GM18858 (cell line): ENCODE measurements at regions not wholly inside any gene's neighbourhood (a gene's known extent, or its start where the extent isn't known, plus 50 kb on each side); places are given as distances from the start of the nearest gene placed in this dataset.
A peak's percentile ranks its signal among the peaks of the same experiment; 100 is the strongest.

ENCODE experiments used
- ATAC-seq: cut with Tn5 transposase; IDR thresholded peaks from one replicate; pipeline ENCODE4 v1.9.1; 2021; ENCODE audit not compliant: unreplicated experiment

DNA sequence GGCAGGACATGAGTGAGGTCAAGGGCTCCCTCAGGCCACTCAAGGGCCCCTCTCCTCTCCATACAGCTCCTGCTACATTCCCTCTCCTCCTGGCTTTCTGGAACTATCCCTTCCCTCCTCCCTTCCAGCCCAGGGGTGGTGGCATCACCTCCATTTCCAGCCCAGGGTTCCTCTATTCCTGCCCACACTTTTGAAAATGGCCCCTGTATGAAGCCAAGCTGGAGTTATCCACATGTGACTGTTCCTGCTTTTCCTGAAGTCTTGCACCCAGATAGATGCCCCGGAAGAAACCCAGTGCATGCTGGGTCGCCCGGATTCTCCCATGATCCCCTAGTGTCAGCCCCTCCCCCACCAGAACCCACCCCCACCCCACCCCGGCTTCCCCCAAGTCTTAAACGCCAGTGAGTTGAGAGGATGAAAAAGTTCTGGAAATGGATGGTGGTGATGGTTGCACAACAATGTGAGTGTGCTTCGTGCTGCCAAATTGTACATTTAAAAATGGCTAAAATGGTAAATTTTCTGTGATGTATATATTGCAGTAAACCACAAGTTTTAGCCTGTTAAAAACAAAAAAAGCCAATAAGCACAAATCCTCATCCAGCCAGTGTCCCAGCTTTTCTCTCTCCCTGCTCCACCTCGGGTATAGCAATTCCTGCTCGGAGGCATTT, 136.9 kb downstream of the SCARB1 start:
- ATAC-seq: no peak

- ATAC-seq: no peak
Measured at GRCh38 chr12:124725597-124726237, 137.9 kb downstream of the SCARB1 start.

GRCh38 chr12:124725099-124725498, 138.6 kb downstream of the SCARB1 start:
- no peak for ATAC-seq

DNA sequence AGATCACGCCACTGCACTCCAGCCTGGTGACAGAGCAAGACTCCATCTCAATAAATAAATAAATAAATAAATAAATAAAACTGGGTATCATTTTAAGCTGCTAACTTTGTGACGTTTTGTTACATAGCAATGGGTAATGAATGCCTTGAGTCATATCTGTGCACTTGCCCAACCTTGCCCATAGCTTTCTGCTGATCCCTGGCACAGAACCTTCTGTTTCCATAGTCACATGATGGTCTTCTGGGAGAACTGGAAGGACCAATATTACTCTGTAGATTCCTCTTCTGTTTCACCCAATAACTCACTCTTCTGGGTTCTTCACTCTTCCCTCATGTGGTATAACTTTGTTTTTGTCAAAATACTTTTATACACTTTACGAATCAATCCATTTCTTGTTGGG, 140.8 kb downstream of the SCARB1 start:
- no peak for ATAC-seq

DNA sequence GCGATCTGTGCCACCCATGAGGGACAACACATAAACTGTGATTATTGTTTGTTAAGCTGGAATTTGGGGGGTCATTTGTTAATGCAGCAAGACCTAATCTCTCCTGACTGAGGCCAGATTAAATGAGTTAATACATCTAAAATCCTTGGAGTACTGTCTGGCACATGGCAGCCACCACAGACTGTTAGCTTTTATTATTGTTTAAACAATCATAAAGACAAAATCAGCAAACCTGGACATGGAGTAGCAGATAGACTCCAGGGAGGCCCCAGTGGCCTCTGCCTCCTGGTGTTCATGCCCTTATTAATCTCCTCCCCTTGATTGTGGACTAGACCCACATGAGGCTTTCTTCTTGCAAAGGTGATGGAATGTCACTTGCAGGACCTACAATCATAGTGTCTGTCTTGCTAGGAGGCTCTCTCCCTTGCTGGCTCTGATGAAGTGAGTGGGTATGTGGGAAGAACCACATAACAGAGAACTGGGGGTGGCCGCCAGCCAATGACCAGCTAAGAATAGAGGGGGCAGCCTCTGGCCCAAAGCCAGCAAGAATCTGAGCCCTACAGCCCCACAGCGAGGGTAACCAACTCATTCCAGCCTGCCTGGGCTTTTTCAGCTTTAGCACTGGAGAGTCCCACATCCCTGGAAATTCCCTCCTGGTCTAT, 142.0 kb downstream of the SCARB1 start:
- ATAC-seq: no peak

GRCh38 chr12:124720681-124721500, 142.8 kb downstream of the SCARB1 start:
- no peak for ATAC-seq

GRCh38 chr12:124720004-124720680, 143.5 kb downstream of the SCARB1 start:
- no peak for ATAC-seq

DNA sequence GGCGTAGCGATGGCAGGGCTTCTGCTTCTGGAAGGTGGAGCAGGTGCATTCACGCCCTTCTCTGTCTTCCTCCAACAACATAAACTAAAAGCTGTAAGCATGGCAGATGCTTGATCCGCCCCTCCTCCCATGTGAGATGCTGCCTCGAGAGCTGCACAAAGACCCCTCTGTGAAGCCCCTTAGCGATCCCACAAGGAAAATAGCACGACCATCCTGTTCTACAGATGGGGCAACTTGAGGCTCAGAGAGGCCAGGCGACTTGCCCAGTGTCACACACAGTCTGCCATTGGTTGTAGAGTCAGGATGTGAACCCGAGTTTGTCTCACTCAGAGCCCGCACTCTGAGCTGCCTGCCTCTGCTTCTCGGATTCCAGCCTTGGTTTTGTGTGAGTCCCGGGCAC, 144.4 kb downstream of the SCARB1 start:
- ATAC-seq: no peak

- no peak for ATAC-seq
Measured at GRCh38 chr12:124718458-124718857, 145.2 kb downstream of the SCARB1 start.

GRCh38 chr12:124718036-124718435, 145.6 kb downstream of the SCARB1 start:
- no peak for ATAC-seq

DNA sequence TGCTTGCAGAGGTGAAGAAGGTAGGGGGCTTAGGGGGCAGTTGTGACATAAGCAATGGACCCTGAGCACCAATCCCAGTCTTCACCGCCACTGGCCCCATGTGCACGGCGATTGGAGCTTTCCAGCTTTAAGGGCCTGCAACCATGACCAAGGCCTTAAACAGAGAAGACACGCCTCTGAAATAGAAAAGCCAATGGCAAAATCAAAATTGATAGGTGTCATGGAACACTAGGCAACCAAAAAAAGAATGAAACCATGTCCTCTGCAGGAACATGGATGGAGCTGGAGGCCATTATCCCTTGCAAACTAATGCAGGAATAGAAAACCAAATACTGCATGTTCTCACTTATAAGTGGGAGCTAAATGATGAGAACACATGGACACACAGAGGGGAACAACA, 146.3 kb downstream of the SCARB1 start:
- ATAC-seq: no peak

DNA sequence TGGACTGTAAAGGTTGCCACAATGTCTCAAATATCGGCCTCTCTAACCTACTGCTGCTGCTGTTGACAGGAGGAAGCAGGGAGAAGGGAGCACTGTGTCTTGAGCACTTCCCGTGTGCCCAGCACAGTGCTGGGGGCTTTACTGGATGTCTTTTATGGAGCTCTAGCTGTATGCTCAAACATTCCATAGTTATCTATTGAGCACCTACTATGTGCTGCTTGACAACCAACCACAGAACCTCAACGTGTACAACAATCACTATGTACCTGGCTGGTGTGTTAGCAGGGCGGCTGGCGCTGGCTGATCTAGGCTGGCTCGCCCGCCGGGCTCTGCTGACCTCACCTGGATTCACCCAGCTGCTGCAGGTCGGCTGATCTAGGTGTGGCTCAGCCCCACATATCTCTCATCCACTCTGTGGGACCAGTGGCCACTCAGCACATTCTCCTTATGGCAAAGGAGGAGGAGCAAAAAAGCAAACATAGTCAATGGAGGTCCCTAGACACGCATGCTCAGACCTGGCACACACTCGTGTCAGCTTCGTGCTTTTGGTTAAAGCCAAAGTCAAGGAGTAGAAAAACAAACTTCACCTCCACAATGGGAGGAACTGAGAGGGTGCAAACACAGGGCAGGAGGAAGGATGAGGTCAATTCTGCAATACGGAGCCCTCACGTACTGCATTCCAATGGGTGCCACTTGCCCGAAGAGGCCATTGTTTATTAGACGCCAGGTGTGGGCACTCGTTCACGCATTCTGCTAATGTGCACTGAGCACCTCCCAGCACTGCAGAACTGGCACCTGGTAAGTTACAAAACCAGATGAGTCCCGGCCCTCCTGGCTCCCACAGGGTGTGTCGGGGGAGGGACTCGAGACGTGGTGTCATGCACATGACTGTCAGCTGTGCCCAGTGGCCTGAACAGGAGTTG, 147.2 kb downstream of the SCARB1 start:
- ATAC-seq: no peak

- no peak for ATAC-seq
Measured at GRCh38 chr12:124715121-124715990, 147.9 kb upstream of the NCOR2 start.

DNA sequence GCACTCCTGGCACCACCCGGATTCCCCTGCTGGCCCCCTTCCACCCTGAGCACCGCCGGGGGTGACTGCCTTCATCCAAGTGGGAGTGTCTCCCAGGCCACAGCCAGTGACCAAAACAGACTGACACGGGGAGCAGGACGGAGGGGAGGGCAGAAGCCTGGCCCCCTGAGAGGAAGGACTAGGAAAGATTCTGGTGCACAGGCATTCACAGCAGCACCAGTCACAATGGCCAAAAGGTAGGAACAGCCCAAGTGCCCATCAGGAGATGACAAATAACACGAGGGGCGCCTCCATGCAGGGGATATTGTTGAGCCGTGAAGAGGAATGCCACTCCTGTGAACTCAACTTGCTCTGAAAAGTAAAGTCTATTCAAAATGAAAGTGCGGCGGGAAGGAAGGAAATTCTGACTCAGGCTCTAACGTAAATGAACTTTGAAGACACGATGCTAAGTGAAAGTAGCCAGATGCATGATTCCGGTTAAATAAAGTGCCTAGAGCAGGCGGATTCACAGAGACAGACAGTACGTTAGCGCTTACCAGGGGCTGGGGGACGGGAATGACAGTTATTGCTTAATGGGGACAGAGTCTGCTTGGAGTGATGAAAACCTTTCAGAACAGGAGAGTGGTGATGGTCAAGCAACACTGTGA, 146.1 kb upstream of the NCOR2 start:
- ATAC-seq: peak; percentile 67

DNA sequence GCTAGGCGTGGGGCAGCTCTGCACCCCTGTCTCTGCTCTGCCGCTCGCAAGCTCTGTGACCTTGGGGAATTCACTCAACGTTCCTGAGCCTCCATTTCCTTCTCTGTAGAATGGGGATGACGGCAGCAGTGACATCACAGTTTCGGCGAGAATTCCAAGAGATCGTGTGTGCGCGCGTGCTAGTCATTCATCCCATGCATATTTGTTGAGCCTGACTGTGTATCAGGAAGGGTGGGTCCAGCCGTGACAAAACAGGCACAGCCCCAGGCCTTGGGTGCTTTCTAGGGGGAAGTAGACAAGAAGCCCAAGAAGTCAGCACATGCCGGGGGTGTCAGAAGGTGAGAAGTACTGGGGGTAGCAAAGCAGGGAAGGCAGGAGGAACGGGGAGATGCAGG, 145.6 kb upstream of the NCOR2 start:
- ATAC-seq: no peak

DNA sequence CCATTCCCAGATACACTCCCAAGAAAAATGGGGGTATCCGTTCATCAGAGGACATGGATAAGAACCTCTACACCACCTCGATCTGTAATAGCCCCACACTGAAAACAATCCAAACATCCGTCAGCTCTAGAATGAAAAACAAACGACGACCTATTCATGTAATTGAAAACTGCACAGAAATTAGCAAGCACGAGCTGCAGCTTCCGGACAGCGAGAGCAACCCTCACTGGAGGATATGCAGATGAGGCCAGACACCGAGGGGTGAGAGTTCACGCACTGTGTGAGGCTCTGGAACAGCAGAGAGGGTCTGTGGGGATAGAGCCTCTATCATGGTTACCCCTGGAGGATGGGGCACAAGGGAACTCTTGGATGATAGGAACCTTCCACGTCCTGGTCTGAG, 143.9 kb upstream of the NCOR2 start:
- ATAC-seq: no peak

- no peak for ATAC-seq
Measured at GRCh38 chr12:124709722-124710687, 142.6 kb upstream of the NCOR2 start.
